HG02678 (cell line): ENCODE measurements at regions not wholly inside any gene's neighbourhood (a gene's known extent, or its start where the extent isn't known, plus 50 kb on each side); places are given as distances from the start of the nearest gene placed in this dataset.
"Not testable (repeated sequence)": the region's sequence is repeated elsewhere in the genome, so short reads cannot be mapped to it uniquely, and the experiment has no call there.

Experiments
- ATAC-seq: cut with Tn5 transposase; IDR thresholded peaks from one replicate; pipeline ENCODE4 v1.9.1; 2021; ENCODE audit warnings: mild to moderate bottlenecking, moderate library complexity; ENCODE audit not compliant: unreplicated experiment

DNA sequence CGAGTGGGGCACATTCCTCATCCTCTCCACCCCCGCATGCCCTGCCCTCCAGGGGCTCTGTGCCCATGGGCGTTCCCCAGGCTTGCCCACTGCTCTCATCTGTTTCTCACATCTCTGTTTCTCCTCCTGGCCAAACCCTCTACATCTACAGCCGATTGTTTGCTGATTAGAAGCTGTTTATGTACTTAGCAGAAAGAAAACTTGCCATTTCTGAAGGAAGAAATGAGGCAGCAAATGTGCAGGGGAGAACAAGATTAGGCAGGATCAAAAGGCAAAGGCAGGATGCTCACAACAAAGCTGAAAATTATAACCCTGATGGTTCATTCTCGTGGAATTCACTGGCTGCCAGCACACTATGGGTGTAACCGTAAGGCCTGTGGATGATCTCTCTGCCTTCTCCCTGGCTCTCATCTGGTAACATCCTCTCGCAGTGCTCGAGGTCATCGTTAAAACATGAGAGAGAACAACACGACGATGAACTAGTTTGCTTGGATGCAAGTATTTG lies 111.6 kb upstream of the KLF14 start:
- ATAC-seq = no peak

DNA sequence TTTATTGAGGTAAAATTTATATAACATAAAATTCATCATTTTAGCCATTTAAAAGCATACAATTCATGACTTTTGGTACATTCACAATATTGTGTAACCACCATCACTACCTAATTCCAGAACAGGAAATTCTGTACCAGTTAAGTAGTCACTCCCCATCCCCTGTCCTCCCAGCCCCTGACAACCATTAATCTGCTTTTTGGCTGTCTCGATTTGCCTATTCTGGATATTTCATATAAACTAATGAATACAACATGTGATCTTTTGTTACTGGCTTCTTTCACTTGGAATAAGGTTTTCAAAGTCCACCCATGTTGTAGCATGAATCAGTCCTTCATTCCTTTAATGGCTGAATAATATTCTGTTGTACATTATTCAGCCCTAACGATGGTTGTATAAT lies 115.6 kb upstream of the KLF14 start:
- ATAC-seq = no peak

DNA sequence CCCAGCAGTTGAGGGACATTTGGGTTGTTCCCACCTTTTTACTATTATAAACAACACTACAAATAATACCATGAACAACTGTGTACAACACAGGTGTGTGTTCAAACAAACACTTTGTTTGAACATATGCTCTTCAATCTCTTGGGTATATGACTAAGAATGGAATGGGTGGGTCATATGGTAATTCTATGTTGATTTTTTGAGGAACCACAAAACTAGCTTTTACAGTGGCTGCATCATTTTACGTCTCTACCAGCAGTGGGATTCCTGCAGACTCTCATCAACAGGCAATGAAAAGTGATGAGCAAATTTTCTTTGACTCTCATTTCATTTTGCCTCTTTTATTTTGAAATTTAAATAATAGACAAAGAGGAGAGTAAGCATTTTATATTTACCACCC lies 116.9 kb upstream of the KLF14 start:
- no peak for ATAC-seq

DNA sequence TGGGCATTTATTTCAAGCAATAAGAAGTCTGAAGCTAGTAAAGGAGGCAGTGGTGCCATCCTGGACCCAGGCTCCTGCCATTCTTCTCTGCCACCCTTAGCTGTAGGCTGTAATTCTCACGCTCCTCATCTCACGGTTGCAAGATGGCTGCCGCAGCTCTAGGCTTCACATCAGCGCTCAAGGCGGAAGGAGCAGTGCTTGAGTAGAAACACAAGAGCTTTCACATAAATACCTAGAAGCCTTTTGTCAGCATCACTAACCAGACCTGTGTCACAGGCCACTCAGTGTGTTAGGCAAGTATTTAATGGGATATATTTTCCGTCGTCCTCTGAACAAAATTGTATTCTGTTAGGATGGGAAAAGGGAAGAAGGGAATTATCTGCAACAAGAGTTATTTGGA lies 118.9 kb upstream of the KLF14 start:
- no peak for ATAC-seq

DNA sequence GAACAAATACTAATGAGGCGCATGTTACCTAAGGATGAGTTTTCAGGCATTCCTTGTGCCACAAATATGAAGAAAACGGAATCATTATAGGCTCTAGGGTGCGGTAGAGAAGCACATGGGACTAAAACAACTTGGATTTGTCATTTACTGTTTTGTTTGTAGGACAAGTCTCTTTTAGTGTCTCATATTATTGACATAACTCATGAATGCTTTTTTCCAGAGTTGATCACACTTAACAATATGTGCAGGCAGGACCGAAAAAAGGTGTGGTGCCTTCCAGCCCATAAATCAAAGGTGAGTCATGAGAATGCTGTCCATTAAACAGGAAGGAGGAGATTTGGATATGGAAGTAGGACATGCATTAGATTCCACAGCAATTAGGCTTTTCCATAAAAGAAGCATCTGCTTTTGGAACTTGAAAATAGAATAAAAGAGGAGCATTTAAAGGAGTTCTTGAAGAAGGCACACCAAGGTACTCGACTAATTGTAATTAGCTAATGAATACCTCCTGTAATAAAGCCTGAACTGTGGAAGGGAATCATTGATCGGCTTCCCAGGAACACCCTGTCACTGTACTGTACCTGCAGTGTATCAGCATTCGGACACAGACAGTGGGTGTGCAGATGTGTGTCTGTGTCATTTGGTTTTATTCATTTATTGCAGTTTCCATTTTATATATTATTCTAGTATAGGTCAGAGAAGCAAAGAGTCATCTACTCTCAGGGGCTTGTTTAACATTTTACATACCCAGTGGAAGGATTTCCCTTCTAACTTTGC lies 119.7 kb upstream of the KLF14 start:
- ATAC-seq = no peak

DNA sequence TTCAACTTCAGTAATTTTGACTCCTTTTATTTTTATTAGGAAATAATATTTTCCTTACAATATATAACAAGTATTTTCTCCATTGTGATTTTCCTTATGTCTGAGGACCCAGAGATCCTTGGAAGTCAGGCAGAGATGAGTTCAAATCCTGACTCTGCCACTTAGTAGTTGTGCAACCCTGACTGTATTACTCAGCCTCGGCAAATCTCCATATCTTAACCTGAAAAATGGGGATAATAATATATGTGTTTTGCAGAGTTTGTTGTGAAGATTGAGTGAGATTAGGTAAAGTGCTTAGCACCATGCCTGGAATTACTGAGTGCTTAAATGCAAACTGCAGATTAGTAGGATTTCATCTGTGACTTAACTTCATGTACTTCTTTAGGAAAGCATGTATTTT lies 120.5 kb upstream of the KLF14 start:
- no peak for ATAC-seq

DNA sequence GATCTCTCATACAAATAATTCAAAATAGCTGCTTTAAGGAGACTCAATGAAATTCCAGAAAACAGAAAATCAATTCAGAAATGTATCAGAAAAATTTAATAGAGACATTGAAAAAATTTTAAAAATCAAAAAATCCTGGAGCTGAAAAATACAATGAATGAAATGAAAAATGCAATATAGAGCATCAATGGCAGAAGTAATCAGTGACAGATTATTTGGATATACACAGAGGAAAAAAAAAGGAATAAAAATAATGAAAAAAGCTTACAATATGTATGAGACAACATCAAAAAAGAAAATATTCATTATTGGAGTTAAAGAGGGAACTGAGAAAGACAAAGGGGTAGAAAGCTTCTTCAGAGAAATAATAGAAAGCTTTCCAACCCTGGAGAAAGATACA lies 122.9 kb upstream of the KLF14 start:
- no peak for ATAC-seq

DNA sequence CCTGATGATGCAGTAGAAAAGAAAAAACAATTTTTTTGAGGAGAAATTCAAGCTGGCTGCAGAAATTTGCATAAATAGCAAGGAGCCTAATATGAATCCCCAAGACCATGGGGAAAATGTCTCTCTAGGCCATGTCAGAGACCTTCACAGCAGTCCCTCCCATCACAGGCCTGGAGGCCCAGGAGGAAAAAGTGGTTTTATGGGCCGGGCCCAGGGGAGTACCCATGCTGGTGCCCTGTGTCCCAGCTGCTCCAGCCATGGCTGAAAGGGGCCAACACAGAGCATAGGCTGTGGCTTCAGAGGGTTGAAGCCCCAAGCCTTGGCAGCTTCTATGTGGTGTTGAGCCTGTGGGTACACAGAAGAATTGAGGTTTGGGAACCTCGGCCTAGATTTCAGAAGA lies 126.8 kb upstream of the KLF14 start:
- not testable (repeated sequence) for ATAC-seq

DNA sequence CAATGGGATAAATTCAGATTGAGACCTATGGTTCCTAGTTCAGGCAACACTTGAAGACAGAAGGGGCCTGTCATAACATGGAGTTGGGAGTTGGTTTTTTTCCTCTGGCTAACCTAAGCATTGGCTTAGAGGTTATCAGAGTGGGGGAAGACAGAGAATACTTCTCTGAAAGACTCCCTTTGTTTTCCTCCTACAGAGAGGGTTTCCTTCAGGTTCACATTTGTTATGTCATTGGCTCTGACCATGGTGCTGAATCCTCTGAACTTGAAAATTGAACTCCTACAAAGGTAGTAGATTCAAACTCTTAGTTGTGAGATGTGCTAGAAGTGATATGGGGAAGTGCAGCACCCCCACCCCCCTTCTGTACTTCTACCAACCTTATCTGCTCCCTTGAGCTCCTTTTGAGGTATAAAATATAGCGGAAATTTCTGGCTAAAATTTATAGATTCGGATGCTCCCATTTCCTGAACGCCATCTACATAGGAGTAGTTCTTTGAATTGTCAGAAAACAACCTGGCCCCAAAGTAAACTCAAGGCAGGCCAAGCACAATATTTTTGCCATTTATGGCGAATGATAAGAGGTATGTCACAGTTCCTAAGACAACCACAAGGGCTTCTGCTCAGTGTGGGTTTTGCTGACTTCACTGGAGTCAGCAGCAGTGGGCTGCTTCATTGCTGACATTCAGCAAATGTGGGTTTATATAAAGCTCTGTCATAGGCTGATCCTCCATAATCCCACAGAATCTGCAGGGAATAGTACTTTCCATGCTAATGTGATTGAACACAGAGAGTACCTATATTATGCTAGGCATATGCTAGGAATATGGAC lies 131.6 kb upstream of the KLF14 start:
- no peak for ATAC-seq

DNA sequence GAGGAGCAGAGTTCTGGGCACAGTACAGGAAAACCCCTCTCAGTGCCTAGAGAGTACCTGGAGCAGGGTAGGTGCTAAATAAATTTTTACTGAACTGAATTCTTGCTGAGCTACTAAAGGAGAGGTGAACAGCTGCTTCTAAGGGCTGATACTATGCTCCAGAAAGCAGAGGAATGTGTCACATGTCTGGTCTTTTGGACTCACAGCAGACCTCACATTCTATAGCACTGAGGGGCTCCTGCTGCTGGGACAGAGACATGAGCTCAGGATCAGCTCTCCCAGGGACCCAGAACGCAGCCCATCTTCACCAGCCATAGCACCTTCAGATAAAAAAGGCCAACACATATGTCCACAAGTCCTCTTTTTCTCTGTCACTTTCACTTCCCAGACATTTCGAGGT lies 133.0 kb upstream of the KLF14 start:
- ATAC-seq = no peak

DNA sequence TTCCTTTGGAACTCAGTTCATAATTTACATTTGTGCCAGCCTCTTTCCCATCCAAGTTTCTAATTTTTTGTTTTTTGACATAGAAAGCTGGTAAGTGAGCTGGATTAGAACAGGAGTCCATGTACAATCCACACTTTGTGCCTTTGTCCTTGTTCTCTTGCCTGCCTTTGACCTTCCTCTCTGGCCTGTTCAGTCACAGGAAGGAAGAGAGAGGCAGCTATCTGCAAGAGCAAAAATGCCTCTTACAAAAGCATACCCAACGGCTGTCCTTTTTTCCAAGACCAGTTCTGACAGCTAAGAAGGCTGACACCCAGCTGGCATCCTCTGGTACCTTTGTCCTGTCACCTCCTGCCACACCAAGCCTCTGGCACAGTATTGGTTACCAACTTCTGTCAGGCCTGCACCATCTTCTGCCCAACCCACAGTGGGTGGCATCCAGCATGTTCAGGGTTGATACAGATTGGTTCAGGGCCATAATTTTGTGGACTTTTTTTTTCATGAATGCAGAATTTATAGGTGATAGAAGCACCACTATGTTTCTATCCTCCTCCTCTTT lies 133.7 kb upstream of the KLF14 start:
- no peak for ATAC-seq

DNA sequence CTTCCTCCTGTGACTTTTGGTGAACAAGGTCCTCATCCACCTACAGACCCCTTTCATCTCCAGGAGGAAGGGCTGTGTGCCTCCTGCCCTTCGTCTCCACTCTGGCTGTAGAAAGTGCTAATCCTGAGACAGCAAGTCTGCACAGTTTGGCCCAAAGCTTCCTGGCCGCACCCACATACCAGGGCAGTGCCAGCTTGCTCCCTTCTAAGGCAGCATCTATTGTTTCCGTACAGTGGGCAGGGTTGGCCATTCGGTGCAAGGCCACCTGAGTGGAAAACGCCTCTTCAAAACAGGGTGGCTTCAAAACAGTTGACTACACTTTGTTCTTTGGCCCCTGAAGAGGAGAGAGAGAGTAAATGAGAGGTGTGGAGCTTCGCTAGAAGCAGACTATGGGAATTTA lies 134.1 kb upstream of the KLF14 start:
- ATAC-seq = no peak

DNA sequence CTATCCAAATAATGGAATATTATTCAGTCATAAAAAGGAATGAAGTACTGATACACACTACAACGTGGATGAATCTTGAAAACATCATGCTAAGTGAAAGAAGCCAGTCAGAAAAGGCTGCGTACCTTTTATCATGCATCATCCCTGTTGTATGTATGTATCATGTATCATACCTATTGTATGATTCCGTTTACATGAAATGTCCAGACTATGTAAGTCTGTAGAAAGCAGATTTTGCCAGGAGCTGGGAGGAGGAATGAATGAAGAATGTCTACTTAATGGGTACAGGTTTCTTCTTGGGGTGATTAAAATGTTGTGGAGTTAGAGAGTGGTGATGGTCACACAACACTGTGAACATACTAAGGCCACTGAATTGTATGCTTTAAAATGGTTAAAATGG lies 135.9 kb upstream of the KLF14 start:
- ATAC-seq = no peak

DNA sequence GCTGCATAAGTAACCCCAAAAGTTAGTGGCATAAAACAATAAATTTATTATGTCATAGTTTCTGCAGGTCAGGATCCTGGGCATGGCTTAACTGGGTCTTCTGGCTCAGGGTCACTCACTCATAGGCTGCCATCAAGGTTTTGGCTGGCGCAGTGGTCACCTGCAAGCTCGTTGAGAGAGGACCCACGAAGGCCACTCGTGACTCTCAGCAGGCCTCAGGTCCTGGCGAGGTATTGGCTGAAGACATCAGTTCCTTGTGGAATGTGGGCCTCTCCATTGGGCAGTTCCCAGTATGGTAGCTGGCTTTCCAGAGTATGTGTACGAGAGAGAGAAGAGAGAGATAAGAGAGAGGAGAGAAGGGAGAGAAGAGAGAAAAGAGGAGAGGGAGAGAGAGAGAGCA lies 138.3 kb upstream of the KLF14 start:
- ATAC-seq = no peak

DNA sequence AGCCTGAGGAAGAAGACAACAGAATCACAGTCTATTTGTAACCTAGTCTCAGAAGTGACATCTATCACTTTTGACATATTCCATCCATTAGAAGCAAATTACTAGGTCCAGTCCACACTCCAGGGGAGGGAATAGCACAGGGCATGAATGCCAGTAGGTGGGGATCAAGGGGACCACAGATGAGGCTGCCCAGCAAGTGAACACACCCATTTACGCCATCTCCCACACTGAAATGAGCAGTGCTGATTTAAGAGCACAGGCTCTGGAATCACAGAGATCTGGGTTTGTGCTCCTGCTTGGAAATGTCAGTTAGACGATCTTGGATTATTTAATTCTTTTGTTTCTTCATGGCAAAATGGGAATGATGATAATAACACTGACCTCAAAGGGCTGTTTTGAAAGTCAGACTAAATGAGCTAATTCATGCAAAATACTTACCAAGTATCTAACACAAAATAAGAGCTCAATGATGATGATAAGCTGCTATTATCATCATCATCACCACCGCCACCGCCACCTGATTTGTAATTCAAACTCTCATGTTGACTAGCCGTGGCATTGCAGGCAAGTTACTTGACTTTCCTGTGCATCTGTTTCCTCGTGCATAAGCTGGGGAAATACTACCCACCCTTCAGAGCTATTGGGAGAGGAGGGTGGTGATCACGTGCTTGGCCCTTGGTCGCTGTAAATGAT lies 138.9 kb upstream of the KLF14 start:
- no peak for ATAC-seq

DNA sequence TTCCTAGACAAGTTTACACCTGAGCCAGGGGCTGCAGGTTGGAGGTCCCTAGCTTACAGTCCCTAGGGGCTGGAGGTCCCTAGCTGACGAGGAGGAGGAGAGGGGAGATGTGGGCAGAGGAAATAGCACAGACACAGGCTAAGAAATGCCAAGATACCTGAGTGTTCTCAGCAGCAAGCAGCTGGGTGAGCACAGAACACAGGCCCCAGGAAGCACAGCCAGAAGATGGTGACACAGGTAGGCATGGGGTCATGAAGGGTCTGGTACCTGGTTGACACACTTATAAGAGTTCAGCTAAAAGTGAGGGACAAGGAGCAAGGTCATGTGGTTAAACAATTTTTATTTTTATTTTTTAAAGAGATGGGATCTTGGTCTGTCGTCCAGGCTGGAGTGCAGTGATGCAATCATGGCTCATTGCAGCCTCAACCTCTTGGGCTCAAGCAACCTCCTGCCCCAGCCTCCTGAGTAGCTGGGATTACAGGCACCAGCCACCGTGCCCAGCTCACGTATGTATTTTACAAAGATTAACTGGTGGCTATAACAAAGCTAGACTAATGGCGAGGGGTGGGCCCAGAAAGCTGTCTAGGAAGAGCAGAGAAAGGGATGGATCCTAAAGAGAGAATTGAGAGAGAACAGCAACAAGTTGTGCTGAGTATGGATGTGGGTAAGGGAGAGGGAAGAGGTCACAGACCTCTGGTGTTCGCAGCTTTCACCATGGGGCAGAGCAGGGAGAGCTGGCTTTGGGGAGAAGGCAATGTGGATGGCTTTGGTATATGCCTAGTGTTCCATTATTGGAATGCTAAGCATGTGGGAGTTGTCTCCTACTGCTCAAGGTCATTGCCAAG lies 140.3 kb upstream of the KLF14 start:
- no peak for ATAC-seq

DNA sequence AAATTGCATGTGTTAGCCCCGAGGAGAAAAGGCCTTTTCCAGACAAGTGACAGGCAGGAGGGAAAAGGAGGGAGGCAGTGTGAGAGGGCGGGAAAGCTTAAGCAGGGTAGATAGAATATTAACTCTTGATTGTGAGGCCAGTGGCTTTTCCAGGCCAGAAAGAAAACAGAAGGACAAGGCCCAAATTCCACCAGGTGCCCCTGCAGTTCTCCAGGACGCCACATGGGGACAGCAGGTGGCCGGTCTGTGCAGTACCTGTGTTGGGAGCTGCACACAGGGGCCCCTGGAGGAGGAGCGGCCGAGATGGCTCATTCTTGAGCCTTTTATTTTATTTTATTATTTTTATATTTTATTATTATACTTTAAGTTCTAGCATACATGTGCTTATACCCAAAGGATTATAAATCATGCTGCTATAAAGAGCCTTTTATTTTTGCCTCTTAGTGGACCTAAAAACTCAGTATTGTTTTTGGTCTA lies 141.3 kb upstream of the KLF14 start:
- no peak for ATAC-seq

DNA sequence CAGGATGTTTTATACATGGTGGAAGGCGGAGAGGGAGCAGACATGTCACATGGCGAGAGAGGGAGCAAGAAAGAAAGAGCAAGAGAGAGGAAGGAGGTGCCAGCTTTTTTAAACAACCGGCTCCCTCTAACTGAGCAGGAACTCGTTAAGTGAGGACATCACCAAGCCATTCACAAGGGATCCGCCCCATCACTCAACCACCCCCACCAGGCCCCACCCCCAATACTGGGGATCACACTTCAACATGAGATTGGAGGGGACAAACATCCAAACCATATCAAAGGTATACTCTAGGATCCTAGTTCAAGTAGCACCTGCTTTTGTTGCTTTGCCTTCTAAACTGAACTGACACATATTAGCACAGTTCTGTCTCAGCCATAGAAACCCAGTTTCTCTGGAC lies 141.9 kb upstream of the KLF14 start:
- ATAC-seq = no peak

DNA sequence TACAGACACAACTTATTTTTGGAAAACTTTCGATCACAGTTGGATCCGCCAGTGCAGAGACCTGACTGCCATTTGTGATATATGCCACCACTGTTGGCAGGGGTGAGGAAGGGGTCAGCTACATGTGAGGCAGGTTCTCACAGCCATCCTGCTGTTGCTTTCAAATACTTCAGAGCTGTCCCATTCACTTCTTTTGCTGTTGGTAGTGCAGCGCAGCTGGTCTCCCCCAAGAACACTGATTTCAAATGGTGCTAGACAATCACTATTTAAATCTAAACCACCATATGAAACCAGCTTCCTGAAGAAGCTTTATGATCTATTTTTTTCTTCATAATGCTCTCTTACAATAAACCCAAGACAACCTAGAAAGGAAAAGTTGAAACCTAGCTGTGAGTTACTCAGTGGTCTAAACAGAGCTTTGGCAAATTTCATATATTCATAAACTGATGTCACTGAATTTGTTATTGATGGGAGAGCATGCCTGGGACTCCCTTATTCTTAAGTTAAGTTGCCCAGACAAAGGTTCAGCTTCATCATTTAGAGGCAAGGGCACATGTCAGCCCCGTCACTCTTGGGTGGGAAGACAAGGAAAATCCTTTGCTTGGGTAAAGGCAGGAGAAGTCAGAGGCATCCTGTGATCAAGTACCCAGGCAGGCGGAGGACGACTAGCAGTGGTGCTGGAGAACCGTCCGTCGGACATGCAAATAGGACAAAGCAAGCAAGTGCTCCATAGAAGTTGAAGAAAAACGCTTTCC lies 143.4 kb upstream of the KLF14 start:
- no peak for ATAC-seq

DNA sequence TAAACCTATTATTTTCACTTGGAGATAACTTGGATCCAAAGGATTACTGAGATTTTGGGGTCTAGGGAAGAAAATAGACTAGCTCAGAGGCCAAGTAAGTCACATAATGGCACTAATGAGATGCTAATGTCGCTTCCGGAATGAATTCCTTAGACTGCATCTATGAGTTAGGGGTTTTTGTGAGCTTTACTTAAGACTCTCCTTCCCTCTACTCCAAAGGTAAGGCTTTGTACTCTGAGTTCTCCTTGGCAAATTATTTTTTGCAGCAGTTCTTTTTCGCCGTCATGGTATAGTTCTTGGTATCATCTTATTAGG lies 143.9 kb upstream of the KLF14 start:
- ATAC-seq = no peak
